ENCODE measurements at regions not wholly inside any gene's neighbourhood (a gene's known extent, or its start where the extent isn't known, plus 50 kb on each side); places are given as distances from the start of the nearest gene placed in this dataset.
"Not testable (repeated sequence)": the region's sequence is repeated elsewhere in the genome, so short reads cannot be mapped to it uniquely, and the experiment has no call there.

DNA sequence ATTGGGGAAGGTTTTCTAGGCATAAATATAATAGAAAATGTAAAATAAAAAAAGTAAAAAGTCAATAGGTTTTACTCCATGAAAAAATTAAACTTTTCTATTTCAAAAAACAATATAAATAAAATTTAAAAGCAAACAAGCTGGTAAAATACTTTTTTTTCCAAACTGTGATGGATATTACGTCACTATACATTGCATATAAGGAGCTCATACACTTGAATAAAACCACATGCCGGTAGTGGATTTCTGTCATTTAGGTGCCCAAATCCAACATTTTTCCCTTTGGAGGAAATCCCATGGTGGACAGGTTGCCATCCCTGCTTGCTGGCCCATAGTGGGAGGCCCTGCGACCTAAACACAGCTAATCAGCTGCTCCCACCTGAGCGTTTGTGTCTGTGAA lies 289.4 kb upstream of the HNRNPA3 start:
- no peak overlapping the region for H3K4me3 ChIP-seq
- WGBS, 2 donors: 97% methylated on average over 4 of the region's 4 CpGs
- no peaks in the 10 kb centered on the region for H3K4me1 ChIP-seq
- no peaks in the 10 kb centered on the region for H3K36me3 ChIP-seq
- H3K27ac ChIP-seq: no peak overlapping the region
- DNase-seq (ENCODE audit: low spot score in 2 of 2): no peak
- TF ChIP-seq, protein P1, sequence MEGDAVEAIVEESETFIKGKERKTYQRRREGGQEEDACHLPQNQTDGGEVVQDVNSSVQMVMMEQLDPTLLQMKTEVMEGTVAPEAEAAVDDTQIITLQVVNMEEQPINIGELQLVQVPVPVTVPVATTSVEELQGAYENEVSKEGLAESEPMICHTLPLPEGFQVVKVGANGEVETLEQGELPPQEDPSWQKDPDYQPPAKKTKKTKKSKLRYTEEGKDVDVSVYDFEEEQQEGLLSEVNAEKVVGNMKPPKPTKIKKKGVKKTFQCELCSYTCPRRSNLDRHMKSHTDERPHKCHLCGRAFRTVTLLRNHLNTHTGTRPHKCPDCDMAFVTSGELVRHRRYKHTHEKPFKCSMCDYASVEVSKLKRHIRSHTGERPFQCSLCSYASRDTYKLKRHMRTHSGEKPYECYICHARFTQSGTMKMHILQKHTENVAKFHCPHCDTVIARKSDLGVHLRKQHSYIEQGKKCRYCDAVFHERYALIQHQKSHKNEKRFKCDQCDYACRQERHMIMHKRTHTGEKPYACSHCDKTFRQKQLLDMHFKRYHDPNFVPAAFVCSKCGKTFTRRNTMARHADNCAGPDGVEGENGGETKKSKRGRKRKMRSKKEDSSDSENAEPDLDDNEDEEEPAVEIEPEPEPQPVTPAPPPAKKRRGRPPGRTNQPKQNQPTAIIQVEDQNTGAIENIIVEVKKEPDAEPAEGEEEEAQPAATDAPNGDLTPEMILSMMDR (IDR thresholded peaks at IDR 0.05): no peak
- TF ChIP-seq POLR2A (IDR thresholded peaks at IDR 0.05) (no peak), EP300 (IDR thresholded peaks at IDR 0.05) (no peak)
- H3K27me3 ChIP-seq: no peaks in the 10 kb centered on the region
- H3K9me3 ChIP-seq: no peaks in the 10 kb centered on the region

DNA sequence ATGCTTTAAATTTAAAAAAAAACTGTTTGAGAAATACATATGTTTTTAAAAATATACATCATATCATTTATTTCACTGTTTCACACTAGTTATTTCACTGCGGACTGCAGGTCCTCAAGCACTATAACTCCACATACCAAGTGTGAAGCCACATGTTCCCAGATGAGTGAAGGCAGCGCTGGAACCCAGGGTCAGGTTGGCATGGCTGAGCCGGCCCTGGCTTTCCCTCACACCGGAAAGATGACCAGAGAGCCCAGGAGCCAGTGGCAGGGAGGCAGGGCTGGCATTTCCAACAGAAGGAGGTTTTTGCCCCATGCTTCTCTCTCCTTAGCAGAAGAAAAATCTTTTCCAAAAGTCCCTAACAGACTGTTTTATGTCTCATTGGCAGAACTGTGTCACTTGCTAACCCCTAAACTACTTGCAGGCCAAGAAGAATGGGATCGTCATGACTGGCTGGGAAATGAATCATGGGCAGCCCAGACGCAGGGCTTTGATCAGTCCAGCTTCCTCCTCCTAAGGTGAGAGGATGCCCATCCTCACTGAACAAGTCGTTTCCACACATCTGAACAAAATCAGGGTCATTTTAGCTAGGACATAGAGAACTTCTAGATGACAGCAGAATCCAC lies 287.6 kb upstream of the HNRNPA3 start:
- WGBS, 2 donors: 73 to 80% methylated on average over 7 of the region's 7 CpGs
- TF ChIP-seq EP300 (IDR thresholded peaks at IDR 0.05): no peak
- no peak for TF ChIP-seq POLR2A (IDR thresholded peaks at IDR 0.05)
- TF ChIP-seq, protein P1 (IDR thresholded peaks at IDR 0.05): no peak

DNA sequence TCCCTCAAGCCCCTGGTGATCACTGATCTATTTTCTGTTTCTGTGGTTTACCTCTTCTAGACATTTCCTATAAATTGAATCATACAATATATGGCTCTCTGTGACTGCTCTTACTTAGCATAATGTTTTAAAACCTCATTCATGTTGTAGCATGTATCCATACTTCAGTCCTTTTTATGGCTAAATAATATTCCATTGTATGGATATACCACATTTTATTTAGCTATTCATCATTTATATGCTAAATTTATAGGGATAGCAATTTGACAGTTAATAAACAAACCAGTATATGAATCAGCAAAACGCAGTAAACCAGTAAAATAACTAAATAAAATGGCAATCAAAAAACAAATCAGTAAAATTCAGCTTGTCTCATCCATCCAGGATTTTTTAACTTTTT lies 286.1 kb upstream of the HNRNPA3 start:
- TF ChIP-seq POLR2A (IDR thresholded peaks at IDR 0.05) (no peak), EP300 (IDR thresholded peaks at IDR 0.05) (no peak)
- TF ChIP-seq, protein P1 (IDR thresholded peaks at IDR 0.05): no peak
- Histone ChIP-seq H3K9me3 (no peaks in the 10 kb centered on the region), H3K4me3 (no peak overlapping the region), H3K36me3 (no peaks in the 10 kb centered on the region), H3K27me3 (no peaks in the 10 kb centered on the region), H3K4me1 (no peaks in the 10 kb centered on the region), H3K27ac (no peak overlapping the region)
- no peak for DNase-seq (ENCODE audit: low spot score in 2 of 2)
- WGBS, 2 donors: 0 to 58% methylated on average over 1 of the region's 1 CpG

More for the DNA sequence above, 287.6 kb upstream of the HNRNPA3 start:
- DNase-seq (ENCODE audit: low spot score in 2 of 2): no peak
- Histone ChIP-seq H3K4me1 (no peaks in the 10 kb centered on the region), H3K9me3 (no peaks in the 10 kb centered on the region), H3K4me3 (no peak overlapping the region), H3K36me3 (no peaks in the 10 kb centered on the region), H3K27me3 (no peaks in the 10 kb centered on the region), H3K27ac (no peak overlapping the region)

DNA sequence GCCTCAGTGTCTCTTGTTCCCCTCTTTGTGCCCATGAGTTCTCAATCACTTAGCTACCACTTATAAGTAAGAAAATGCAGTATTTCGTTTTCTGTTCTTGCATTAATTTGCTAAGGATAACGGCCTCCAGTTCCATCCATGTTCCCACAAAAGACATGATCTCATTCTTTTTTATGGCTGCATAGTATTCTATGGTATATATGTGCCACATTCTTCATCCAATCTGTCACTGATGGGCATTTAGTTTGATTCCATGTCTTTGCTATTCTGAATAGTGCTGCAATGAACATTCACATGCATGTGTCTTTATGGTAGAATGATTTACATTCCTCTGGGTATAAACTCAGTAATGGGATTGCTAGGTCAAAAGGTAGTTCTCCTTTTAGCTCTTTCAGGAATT lies 283.2 kb upstream of the HNRNPA3 start:
- not testable (repeated sequence) for H3K36me3 ChIP-seq, H3K9me3 ChIP-seq
- 83 to 85% methylated on average over 2 of the region's 2 CpGs for WGBS, 2 donors

DNA sequence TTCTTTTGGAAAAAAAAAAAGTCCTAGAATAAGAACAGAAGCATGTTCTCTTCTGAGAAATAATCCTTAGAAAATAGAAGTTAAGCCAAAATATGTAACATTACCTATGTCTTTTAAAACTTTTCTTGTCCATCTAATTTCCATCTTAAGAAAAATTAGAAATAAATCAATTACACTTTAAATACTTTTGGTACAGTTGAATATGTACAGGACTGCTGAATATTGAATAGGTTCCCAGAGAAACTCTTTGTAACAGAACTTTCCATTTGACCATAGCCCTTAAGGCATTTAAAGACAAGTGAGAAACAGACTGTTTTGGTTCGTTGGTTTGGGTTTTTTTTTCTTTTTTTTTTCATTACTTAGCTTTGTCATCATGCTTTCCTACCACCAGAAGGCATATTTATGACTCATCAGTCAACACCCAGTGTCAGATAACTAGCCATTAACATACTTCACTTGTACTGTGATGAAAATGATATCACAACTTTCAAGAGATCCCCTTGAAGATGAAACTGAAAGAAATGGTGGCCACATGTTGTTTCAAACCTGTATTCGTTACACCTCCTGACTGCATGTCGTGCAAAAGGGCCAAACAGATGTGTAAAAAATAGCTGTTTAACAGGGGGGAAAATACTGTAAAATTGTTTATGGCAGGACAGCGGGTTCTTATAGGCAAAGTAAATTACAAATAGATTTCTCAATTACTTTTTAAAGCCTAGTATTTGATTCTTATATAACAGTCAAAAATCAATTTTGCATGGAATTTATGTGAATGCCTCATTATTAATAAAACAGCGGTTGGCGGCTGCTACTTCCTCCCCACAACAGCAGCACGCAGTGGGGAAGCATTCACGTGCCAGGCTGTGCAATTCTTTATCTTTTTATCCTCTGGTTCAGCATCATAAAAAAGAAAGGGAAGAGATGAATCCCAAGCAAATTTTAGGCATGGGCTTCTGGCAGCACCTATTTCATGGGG lies 280.7 kb upstream of the HNRNPA3 start:
- 59 to 71% methylated on average over 8 of the region's 8 CpGs for WGBS, 2 donors
- Histone ChIP-seq H3K36me3 (no peaks in the 10 kb centered on the region), H3K27me3 (no peaks in the 10 kb centered on the region), H3K9me3 (no peaks in the 10 kb centered on the region), H3K4me3 (no peak overlapping the region), H3K27ac (no peak overlapping the region), H3K4me1 (peaks cover 0 to 11% (median 0%) of the 10 kb centered on the region in 4 donors)
- no peak for DNase-seq (ENCODE audit: low spot score in 2 of 2)
- TF ChIP-seq, protein P1 (IDR thresholded peaks at IDR 0.05): no peak
- TF ChIP-seq EP300 (IDR thresholded peaks at IDR 0.05) (no peak), POLR2A (IDR thresholded peaks at IDR 0.05) (no peak)

More for the DNA sequence above, 283.2 kb upstream of the HNRNPA3 start:
- H3K4me1 ChIP-seq; H3K27ac ChIP-seq; H3K27me3 ChIP-seq; H3K4me3 ChIP-seq; DNase-seq (ENCODE audit: low spot score in 2 of 2): not testable (repeated sequence)
